SH-SY5Y (cell line): ENCODE measurements at regions not wholly inside any gene's neighbourhood (a gene's known extent, or its start where the extent isn't known, plus 50 kb on each side); places are given as distances from the start of the nearest gene placed in this dataset.
A peak's percentile ranks its signal among the peaks of the same experiment; 100 is the strongest.

Experiments
- GATA2 ChIP-seq: IDR thresholded peaks from 2 replicates; pipeline ENCODE4 v1.6.1; 2011; ENCODE audit warnings: mild to moderate bottlenecking, low read depth, low read length
- GATA3 ChIP-seq: IDR thresholded peaks from 2 replicates; pipeline ENCODE4 v1.6.1; 2011; ENCODE audit warnings: low read depth, mild to moderate bottlenecking, low read length, moderate library complexity

DNA sequence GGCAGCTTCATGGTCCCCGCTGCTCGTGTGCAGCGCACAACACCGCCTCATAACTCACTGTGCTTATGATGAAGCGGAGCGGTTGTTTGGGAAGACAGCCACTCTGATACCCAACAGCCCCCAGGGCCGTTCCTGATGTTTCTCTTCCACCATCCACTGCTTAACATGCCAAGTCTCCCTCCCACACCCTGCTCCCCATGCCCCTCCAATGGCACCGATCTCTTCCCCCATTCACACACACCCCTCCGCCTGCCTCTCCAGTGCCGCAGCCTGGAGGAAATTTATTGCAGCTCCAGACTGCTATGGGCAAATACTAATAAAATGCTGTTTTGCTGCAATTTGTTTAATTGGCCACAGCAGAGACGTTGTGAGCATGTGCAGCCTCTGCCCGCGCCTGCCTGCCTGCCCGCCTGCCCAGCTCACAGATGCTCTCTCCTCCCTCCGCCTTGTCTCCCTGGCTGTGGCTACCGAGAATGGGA lies 80.3 kb upstream of the LHX1 start:
- TF ChIP-seq GATA3: no peak
- TF ChIP-seq GATA2: peak; percentile 65

DNA sequence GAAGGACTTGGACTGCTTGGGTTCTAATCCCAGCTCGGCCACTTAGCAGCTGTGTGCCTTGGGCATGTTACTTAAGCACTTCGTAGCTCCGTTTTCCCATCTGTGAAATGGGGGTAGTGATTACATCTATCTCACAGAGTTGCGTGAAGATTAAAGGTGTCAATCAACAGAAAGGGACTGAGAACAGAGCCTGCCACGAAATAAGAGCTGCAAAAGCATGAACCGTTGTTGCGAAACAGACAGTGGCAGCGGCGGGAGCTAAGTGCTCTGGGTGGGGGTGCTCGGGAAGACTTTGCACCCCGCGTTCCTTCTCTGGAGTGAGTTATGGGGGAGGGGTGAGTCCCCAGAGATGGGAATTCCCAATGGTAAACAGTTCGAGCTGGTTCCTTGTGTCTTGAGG lies 79.6 kb upstream of the LHX1 start:
- TF ChIP-seq GATA3 (no peak), GATA2 (no peak)

DNA sequence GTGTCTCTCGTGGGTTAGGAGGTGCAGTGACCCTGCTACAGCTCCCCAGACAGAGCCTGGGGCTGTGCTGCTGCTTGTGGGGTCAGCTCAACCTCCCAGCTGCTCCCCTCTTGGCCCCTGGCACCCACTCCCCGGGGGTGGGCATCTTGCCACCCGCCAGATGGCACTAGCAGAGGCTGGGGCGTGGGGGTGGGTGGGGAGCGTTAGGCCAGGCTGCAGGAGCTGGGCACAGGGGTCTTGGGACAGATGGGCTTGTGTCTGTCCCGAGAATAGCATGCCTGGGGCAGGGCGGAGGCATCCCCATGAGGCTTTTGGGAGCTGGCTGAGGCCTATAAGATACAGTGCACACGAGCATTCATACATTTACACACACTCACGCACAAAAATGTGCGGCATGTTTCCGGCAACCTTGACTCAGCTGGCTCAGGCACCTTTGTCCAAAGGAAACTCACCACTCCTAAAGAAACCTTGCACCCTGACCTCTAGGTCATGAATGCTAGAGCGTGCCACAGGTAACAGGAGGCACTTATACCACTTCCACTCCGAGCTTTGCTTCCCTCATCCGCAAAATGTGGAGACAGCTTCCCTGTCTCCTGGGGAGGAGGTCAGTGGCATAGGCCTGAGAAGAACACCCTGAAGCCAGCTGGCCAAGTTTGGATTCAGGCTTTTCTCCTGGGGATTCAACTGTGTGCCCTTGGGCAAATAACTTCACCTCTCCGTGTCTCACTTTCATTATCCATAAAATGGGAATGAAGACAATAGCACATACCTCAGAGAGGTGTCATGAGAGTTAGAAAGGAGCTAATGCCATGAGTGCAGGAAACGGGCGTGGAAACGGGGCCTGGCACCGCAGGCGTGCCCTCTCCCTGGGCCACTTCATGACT lies 78.9 kb upstream of the LHX1 start:
- no peak for TF ChIP-seq GATA2
- no peak for TF ChIP-seq GATA3

DNA sequence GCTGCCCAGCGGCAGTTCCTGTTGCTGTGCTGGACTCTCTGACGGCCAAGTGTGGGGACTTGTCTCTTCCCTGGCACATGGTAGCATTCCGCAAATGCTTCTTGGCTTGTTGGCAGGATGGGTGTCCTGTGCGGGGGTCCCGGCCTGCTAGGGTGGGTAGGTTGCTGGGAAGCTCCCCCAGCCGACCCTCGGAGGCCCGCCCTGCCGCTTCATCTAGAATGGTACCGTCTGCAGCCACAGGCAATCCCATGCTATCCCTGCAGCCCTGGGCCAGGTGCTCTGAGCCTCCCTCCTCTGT lies 78.3 kb upstream of the LHX1 start:
- TF ChIP-seq GATA2 (no peak), GATA3 (no peak)

DNA sequence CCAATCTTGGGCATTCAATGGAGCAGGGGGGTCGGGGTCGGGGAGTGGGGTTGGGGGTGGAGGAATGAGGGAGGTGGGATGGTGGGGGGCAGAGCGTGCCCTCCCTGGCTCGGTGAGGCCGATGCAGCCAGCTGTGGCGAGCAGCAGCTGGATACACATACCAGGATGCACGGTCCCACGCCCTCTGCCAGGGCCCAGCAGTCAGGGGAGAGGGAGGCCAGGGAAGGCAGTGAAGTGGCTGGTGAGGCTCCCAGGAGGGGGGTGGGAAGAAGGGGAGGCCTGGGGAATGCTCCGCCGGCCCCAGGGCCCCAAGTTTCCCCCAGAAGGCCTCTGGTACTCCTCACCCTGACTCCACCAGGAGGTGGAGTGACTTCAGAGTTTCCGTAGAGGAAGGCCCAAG lies 77.6 kb upstream of the LHX1 start:
- TF ChIP-seq GATA3: no peak

DNA sequence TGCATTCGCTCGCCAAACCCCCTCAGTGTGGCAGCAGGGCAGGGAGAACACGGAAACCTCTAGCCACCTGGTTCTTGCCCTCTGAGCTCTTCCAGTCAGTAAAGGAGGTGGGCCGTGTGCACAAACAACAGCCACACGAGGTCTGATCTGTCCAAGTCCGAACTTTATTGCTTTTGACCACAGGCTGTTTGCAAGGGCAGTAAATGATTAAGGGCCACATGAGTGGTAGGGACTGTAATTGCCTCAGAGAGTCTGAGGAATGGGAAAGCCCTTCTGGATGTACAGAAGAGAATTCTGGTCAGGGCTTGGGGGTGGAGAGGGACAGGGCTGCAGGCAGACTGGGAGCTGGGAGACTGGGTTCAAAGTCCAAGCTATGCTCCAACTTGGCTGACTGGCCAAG lies 75.7 kb upstream of the LHX1 start:
- TF ChIP-seq GATA3: no peak

DNA sequence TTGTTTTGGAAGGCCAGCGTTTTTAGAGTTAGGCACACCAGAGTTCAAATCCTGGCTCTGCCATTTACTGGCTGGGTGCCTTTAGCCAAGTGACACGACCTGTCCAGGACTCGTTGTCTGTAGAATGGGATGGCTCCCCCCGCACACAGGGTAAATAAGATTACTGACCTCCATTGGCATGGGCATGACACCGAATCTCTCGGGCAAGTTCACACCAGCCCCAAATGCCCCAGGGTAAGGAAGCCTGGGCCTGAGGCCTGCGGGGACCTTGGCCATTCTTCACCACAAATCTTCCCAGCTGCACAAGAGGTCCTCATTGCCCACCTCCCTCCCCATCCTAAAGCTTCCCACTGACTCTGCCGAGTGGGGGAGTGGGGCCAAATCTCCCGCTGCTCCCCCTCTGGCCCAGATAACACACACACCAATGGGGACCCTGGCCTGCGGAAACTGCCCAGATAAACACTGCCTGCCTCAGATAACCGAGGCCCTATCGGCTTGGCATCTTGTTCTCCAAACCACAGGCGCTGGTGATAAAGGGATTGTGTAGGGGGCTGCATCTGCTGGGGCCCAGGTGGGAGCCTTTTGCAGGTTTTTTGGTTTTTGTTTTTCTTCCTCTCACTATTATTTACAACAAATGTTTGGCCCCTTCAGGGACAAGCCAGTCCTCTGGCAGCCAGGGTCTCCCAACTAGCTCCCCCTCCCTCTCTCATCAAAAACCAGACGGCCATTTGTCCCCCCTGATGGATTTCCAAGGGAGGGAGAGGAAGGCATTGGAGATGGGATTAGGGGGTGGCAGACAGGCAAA lies 75.0 kb upstream of the LHX1 start:
- TF ChIP-seq GATA2 (peak; percentile 89), GATA3 (no peak; the same call in 1 of the 2 replicates)

DNA sequence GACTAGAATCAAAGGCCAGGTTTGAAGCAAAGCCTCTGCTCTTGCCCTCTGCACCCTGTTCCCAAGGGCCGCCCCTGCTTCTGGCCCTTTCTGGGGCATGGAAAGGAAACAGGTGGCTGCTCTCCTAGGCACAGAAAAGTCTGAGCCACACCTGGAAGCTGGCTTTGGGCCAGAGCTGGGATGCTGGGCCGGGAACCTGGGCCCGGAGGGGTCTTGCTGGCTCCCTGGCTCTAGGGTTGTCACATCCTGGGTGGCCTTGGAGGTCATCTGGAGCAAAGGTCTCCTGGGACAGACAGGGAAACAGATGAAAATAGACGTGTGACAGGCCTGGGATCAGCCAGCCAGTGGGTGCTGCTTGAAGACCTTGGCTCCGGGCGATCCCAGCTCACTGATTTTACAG lies 74.1 kb upstream of the LHX1 start:
- TF ChIP-seq GATA2 (no peak), GATA3 (no peak)

DNA sequence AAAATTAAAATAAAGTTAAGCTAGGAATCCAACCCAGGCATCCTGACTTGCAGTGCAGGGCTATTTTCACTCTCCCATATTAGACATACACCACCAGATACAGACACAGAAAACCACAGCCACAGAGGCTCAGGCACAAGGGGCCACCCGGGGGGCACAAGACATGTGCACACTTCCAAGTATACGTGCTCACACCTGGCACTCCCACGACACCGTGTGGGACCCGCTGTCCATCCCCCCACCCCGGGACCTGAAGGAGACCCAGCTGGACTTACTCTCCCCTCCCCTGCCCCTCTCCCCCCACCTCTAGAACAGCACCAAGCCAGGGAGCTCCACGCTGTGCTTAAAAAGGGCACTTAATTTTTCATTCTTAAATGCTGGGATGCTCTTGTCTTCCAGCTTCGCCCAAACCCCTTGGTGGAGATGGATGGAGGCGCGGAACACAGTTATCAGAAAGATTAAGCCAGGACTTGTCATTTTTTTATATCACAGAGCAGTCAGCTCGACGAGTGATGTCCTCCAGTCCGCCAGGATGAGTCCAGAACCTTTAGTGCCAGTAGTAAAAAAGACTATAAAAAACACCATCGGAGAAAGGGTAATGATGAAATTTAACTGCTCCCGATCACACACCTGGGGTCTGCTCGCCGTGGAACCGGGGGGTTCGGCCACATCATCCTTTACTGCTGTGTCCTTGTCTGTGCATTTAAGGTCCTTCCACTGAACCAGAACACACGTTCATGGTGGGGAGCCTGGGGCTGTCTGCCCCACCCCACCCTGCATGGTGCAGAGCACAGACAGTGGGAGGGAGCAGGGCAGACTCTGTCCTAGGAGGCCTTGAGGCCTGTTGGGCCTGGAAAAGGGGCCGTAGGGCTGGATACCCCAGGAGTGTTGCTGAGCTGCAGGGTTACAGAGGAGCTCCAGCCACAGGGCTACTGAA lies 73.3 kb upstream of the LHX1 start:
- TF ChIP-seq GATA2 (no peak), GATA3 (no peak)

DNA sequence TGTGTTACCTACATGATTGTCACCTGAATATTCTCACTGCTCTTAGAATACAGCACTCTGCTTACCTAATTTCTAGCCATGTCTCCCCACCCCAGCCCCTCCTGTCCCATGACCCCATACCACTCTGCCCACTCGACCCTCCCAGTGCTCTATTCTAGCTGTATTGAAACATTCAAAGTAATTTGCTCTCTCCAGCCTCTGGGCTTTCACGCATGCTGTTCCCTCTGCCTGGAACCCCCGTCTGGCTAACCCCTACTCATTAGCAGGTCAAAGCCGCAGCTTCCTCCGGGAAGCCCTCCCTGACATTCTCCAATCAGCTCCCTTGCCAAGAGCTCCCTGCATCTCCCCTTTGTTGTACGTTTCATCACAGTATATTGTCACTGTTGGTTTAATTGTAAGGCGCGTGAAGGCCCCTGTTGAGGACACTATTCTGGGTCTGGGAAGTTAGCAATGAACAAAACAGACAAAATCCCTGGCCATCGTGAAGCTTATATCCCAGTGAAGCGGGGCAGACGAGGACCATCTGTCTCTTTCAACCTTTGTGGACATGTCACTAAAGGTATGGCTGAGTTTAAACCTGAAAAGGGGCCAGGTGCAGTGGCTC lies 72.3 kb upstream of the LHX1 start:
- no peak for TF ChIP-seq GATA3
- no peak for TF ChIP-seq GATA2

DNA sequence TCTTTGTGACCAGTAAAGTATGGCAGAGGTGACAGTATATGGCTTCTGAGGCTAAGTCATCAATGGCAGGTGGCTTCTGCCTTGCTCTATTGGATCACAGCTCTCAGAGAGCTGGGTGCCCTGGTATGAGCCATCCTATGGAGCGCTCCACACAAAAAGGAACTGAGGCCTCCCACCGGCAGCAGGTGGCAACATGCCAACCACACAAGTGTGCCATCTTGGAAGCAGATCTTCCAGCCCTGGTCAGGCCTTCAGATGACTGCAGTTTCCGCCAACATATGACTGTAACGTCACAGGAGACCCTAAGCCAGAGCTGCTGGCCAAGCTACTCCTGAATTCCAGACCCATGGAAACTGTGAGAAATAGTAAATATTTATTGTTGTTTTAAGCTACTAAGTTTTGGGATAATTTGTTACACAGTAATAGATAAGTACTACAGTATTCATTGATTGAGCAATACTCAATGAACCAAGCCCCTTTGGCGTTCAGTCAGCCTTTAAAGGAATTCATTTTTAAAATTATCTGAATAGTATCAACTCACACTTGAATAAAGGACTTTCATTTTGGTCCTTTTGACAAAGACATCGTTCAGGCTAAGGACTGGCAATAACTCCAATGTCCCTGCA lies 69.4 kb upstream of the LHX1 start:
- TF ChIP-seq GATA2 (no peak), GATA3 (no peak)

DNA sequence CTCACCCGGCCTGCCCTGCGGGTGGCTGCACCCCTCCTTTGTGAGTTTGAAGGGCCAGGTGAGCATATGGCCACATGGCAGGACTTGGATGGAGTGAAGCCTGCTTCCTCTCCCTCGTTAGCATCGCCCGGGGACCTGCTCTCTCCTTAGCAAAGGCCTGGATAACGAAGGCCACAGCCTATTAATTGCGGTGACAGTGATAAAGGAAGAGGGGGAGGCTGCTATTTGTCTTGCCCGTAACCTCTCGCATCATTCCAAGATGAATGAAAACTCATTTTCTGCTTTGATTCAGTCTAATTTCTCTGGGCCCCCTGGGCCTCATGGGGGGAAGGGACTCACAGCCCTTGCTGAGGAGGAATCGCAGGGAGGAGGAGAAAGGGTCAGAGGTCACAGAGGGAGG lies 68.5 kb upstream of the LHX1 start:
- TF ChIP-seq GATA2 (no peak), GATA3 (no peak)

DNA sequence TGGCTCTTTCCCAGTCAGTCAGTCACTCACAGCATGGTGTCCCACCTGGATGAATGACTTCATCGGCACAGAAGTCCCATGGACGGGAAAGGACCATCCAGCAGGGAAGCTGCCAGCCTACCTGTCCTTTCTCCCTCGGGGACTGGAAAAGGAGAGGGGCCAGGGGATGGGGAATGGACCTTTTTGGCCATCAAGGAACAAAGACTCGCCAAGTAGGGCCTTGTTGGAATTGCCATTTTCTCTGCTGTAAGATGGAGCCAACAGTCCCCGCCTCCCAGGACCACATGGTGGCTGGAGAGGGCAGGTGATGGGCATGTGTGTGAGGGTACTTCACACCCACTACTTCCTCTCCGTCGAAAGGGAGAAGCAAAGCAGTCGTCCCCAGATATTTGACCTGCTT lies 67.8 kb upstream of the LHX1 start:
- no peak for TF ChIP-seq GATA2
- no peak for TF ChIP-seq GATA3
